Activated naive CD8-positive, alpha-beta T cell treated with anti-CD3 and anti-CD28 coated beads, Interleukin-2, amount 10 ng/mL, durations not matched to agents 7 days and 5 days (primary cell): ENCODE measurements at regions not wholly inside any gene's neighbourhood (a gene's known extent, or its start where the extent isn't known, plus 50 kb on each side); places are given as distances from the start of the nearest gene placed in this dataset.
A peak's percentile ranks its signal among the peaks of the same experiment; 100 is the strongest.
"Not testable (repeated sequence)": the region's sequence is repeated elsewhere in the genome, so short reads cannot be mapped to it uniquely, and the experiment has no call there.

Experiments used
- ATAC-seq: fragments of 150-1000 bp; cut with Tn5 transposase; one replicate; pipeline ENCODE4 v1.10.0; 2021; ENCODE audit warnings: low read depth, moderate library complexity
- POLR2A ChIA-PET: fragments of 350-600 bp; sonication (Branson Sonifier 250); formaldehyde crosslinking; loops from one replicate; lab custom pipeline; 2021; ENCODE audit warnings: antibody characterized with exemption; lab: Charles Lee
- DNase-seq: peaks from one replicate; pipeline ENCODE4 v3.0.0; 2021
- H3K27ac Mint-ChIP-seq: one replicate; pipeline ENCODE4 v1.8.0; 2022; ENCODE audit warnings: mild to moderate bottlenecking, mixed read lengths
- H3K27me3 Mint-ChIP-seq: one replicate; pipeline ENCODE4 v1.8.0; 2022; ENCODE audit warnings: mild to moderate bottlenecking, moderate library complexity, mixed read lengths
- H3K36me3 Mint-ChIP-seq: one replicate; pipeline ENCODE4 v1.8.0; 2021; ENCODE audit warnings: mild to moderate bottlenecking, mixed read lengths
- H3K4me1 Mint-ChIP-seq: one replicate; pipeline ENCODE4 v1.8.0; 2021; ENCODE audit warnings: mixed read lengths
- H3K4me3 Mint-ChIP-seq: one replicate; pipeline ENCODE4 v1.8.0; 2022; ENCODE audit warnings: mild to moderate bottlenecking, moderate library complexity, mixed read lengths
- H3K9me3 Mint-ChIP-seq: one replicate; pipeline ENCODE4 v1.8.0; 2021; ENCODE audit warnings: mixed read lengths

- DNase-seq, H3K4me3 Mint-ChIP-seq, H3K27me3 Mint-ChIP-seq, POLR2A ChIA-PET, H3K9me3 Mint-ChIP-seq, ATAC-seq, H3K36me3 Mint-ChIP-seq, H3K4me1 Mint-ChIP-seq, H3K27ac Mint-ChIP-seq: not testable (repeated sequence)
Measured at GRCh38 chr16:33734650-33735049, 275.2 kb downstream of the TP53TG3F start.

DNA sequence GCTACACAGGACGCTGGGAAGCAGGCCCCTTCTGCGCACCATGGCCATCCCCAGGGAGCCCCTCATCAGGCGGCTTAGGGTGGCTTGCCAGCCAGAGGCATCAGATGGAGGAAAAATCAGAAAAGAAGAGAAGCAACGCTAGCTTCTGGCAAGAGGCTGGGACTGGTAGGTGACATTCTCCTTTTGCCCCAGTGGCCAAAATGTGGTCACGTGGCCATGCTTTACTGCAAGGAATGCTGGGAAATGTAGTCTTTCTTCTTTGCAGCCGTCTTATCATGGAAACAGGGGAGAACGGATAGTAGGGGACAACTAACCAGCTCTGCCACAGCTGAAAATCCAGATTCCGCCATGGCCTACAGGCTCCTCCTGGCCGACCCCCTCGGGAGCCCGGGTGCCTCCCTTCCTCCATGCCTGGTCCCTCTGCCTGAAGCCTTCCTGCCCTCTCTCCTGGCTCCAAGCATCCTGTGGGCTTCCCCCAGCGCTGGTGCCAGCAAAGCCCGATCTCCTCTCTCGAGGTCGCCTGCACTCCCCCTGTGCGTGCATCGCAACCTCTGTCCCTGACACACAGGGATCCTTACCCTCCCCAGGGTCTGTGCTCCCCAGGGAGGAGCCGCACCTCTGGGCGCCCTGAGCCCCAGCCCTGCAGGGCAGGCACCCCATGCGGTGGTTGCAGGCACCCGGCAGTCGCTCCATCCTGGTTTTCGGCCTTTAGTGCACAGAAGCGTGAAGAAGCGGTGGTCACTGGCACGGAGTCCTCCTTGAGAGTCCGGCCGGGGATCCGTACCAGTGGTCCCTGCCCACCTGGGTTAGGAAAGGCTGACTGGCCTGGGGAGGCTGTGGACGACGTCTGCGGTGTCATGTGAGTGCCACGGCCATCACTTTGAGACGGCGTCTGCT is 307.7 kb downstream of the TP53TG3F start:
- H3K4me1 Mint-ChIP-seq, DNase-seq, H3K27ac Mint-ChIP-seq, ATAC-seq, H3K4me3 Mint-ChIP-seq, POLR2A ChIA-PET, H3K27me3 Mint-ChIP-seq, H3K36me3 Mint-ChIP-seq, H3K9me3 Mint-ChIP-seq: not testable (repeated sequence)

DNA sequence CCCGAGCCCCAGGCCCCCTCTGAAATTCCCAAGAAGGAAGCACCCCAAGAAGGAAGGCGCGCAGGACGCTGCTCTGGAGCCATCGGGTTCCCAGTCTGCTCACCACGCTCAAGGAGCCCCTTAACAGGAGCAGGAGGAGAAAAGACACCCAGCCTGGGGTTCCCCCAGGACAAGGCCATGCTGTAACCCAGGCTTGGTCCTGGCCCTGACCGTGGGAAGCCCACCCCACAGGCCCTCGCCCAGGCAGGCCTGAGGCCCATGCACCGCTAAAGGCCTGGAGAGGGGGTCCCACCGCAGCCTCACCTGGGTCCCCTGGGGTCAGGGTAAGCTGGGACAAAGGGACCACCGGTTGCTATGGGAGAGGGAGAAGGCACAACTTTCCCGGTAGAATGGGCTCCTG is 309.3 kb downstream of the TP53TG3F start:
- POLR2A ChIA-PET, H3K4me1 Mint-ChIP-seq, H3K36me3 Mint-ChIP-seq, H3K27me3 Mint-ChIP-seq, H3K4me3 Mint-ChIP-seq, DNase-seq, H3K9me3 Mint-ChIP-seq, H3K27ac Mint-ChIP-seq, ATAC-seq: not testable (repeated sequence)

- DNase-seq, H3K4me3 Mint-ChIP-seq, H3K4me1 Mint-ChIP-seq, ATAC-seq, POLR2A ChIA-PET, H3K27ac Mint-ChIP-seq, H3K36me3 Mint-ChIP-seq, H3K27me3 Mint-ChIP-seq, H3K9me3 Mint-ChIP-seq: not testable (repeated sequence)
Measured at GRCh38 chr16:33769180-33769846, 309.9 kb downstream of the TP53TG3F start.

- POLR2A ChIA-PET, H3K4me3 Mint-ChIP-seq, H3K27me3 Mint-ChIP-seq, H3K4me1 Mint-ChIP-seq, H3K27ac Mint-ChIP-seq, H3K9me3 Mint-ChIP-seq, DNase-seq, H3K36me3 Mint-ChIP-seq, ATAC-seq: not testable (repeated sequence)
Measured at GRCh38 chr16:33770478-33770877, 311.1 kb downstream of the TP53TG3F start.

DNA sequence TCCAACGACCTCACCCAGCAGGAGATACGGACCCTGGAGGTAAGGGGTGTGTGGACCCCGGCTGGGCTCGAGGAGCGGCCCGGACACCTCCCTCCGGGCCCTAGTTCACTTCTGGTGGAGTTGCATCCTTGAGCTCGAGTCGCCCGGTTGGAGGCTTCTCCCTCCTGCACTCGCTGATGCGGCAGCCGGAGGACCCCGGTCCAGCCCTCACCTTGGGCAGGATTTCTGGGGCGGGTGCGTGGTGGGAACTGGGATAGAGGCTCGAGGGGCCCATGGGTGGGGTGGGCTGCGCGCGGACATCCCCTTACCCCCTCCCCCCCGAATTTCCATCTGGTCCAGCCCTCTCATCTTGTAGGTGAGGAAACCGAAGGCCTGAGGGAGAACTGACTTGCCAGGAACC is 311.8 kb downstream of the TP53TG3F start:
- H3K4me3 Mint-ChIP-seq, DNase-seq, POLR2A ChIA-PET, H3K36me3 Mint-ChIP-seq, H3K9me3 Mint-ChIP-seq, H3K27me3 Mint-ChIP-seq, H3K27ac Mint-ChIP-seq, H3K4me1 Mint-ChIP-seq, ATAC-seq: not testable (repeated sequence)

GRCh38 chr16:33773966-33774365 is 314.6 kb downstream of the TP53TG3F start:
- H3K9me3 Mint-ChIP-seq, H3K36me3 Mint-ChIP-seq, ATAC-seq, H3K4me1 Mint-ChIP-seq, H3K27ac Mint-ChIP-seq, DNase-seq, H3K4me3 Mint-ChIP-seq, H3K27me3 Mint-ChIP-seq, POLR2A ChIA-PET: not testable (repeated sequence)

- not testable (repeated sequence) for ATAC-seq, H3K27ac Mint-ChIP-seq
Measured at GRCh38 chr16:33774724-33775123, 315.3 kb downstream of the TP53TG3F start.

GRCh38 chr16:33816328-33816944 is 357.0 kb downstream of the TP53TG3F start:
- POLR2A ChIA-PET, H3K27me3 Mint-ChIP-seq, DNase-seq, H3K4me3 Mint-ChIP-seq, H3K4me1 Mint-ChIP-seq, H3K9me3 Mint-ChIP-seq, H3K27ac Mint-ChIP-seq, ATAC-seq, H3K36me3 Mint-ChIP-seq: not testable (repeated sequence)

More at GRCh38 chr16:33774724-33775123, 315.3 kb downstream of the TP53TG3F start:
- H3K4me1 Mint-ChIP-seq, H3K4me3 Mint-ChIP-seq, POLR2A ChIA-PET, H3K9me3 Mint-ChIP-seq, H3K36me3 Mint-ChIP-seq, DNase-seq, H3K27me3 Mint-ChIP-seq: not testable (repeated sequence)

- not testable (repeated sequence) for H3K4me1 Mint-ChIP-seq, H3K4me3 Mint-ChIP-seq
Measured at GRCh38 chr16:33824736-33825135, 365.3 kb downstream of the TP53TG3F start.

GRCh38 chr16:33827522-33827921 is 368.1 kb downstream of the TP53TG3F start:
- H3K27ac Mint-ChIP-seq, H3K36me3 Mint-ChIP-seq, DNase-seq, H3K4me3 Mint-ChIP-seq, POLR2A ChIA-PET, H3K4me1 Mint-ChIP-seq, ATAC-seq, H3K9me3 Mint-ChIP-seq, H3K27me3 Mint-ChIP-seq: not testable (repeated sequence)

More at GRCh38 chr16:33824736-33825135, 365.3 kb downstream of the TP53TG3F start:
- H3K9me3 Mint-ChIP-seq, H3K36me3 Mint-ChIP-seq, H3K27ac Mint-ChIP-seq, H3K27me3 Mint-ChIP-seq, DNase-seq, POLR2A ChIA-PET, ATAC-seq: not testable (repeated sequence)

- H3K27me3 Mint-ChIP-seq, H3K36me3 Mint-ChIP-seq, DNase-seq, ATAC-seq, H3K4me1 Mint-ChIP-seq, H3K27ac Mint-ChIP-seq, H3K4me3 Mint-ChIP-seq, POLR2A ChIA-PET, H3K9me3 Mint-ChIP-seq: not testable (repeated sequence)
Measured at GRCh38 chr16:33839157-33839556, 379.7 kb downstream of the TP53TG3F start.

- peak; percentile 28 for DNase-seq
- ATAC-seq, H3K9me3 Mint-ChIP-seq, H3K4me1 Mint-ChIP-seq, H3K27ac Mint-ChIP-seq, H3K27me3 Mint-ChIP-seq, H3K36me3 Mint-ChIP-seq, POLR2A ChIA-PET, H3K4me3 Mint-ChIP-seq: not testable (repeated sequence)
Measured at GRCh38 chr16:33844533-33844932, 385.1 kb downstream of the TP53TG3F start.
